GM19467 (cell line): ENCODE measurements at regions not wholly inside any gene's neighbourhood (a gene's known extent, or its start where the extent isn't known, plus 50 kb on each side); places are given as distances from the start of the nearest gene placed in this dataset.
"Not testable (repeated sequence)": the region's sequence is repeated elsewhere in the genome, so short reads cannot be mapped to it uniquely, and the experiment has no call there.

Experiments
- ATAC-seq: cut with Tn5 transposase; IDR thresholded peaks from one replicate; pipeline ENCODE4 v1.9.1; 2021; ENCODE audit warnings: mild to moderate bottlenecking, moderate library complexity; ENCODE audit not compliant: unreplicated experiment

- ATAC-seq: no peak
These were observed 648.6 kb downstream of the TBC1D22A start for GRCh38 chr22:47411006-47411405.

- ATAC-seq: no peak
These were observed 647.3 kb downstream of the TBC1D22A start for GRCh38 chr22:47409539-47410275.

DNA sequence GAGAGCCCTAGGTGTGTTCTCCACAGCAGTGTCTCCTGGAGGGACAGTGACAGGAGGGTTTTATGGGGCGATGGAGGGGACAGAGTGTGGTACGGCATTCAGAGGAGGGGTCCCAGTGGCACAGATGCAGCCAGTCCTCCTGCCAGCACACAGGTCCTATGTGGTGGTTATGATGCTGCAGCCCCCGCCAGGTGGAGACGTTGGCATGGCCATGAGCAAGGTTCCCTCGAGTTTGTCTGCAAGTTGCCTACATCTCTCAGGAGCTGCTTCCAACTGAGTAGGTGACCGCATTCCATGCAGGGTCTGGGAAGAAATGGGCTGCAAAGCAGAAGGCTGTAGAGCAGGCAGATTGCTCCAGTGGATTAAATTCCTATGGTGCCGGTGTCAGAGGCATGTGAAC is 646.0 kb downstream of the TBC1D22A start:
- ATAC-seq: no peak

DNA sequence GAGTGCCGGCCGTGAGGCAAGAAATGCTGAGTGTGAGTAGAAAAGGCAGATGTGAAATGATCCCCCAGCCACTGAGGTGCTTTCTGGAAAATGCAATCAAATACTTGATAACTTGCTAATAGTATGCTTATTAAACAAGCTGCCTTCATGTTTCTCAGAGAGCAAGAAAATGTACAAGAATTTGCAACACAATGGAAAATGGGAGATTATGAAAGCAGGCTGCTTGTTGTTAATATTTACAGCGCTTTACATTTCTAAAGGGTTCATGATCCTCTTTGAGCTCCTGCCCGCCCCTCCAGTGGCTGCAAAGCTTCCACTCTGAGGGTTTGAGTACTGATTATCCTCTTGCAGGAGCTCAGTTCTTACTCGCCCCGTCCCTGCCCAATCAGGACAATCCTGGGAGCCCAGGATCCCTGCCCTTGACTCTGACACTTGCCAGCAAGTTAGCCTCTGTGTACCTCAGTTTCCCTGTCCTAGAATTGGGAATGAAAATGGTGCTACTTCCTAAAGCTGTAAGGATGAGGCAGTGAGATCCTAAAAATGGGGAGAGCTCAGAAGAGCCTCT is 645.1 kb downstream of the TBC1D22A start:
- no peak for ATAC-seq

DNA sequence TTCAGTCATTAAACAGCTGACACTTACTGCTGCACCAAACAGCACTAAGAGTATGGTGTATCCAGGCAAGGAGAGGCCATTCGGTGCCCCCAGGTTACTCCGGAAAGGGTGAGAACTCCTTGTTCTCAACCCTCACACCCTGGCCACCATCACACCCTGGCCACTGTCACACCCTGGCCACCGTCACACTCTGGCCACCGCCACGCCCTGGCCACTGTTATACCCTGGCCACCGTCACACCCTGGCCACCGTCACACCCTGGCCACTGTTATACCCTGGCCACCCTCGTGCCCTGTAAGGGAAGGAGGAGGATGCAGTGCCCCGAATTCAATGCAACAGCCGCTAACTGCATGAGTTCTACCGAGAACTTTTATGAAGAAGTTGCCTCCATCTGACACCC is 644.4 kb downstream of the TBC1D22A start:
- no peak for ATAC-seq

GRCh38 chr22:47406180-47406834 is 643.9 kb downstream of the TBC1D22A start:
- no peak for ATAC-seq

DNA sequence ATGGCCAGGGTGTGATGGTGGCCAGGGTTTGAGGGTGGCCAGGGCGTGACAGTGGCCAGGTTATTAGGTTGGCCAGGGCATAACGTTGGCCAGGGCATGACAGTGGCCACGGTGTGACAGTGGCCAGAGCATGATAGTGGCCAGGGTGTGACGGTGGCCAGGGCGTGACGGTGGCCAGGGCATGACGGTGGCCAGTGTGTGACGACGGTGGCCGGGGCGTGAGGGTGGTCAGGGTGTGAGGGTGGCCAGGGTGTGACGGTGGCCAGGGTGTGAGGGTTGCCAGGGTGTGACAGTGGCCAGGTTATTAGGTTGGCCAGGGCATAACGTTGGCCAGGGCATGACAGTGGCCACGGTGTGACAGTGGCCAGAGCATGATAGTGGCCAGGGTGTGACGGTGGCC is 642.8 kb downstream of the TBC1D22A start:
- not testable (repeated sequence) for ATAC-seq

GRCh38 chr22:47402876-47403525 is 640.6 kb downstream of the TBC1D22A start:
- ATAC-seq: no peak

DNA sequence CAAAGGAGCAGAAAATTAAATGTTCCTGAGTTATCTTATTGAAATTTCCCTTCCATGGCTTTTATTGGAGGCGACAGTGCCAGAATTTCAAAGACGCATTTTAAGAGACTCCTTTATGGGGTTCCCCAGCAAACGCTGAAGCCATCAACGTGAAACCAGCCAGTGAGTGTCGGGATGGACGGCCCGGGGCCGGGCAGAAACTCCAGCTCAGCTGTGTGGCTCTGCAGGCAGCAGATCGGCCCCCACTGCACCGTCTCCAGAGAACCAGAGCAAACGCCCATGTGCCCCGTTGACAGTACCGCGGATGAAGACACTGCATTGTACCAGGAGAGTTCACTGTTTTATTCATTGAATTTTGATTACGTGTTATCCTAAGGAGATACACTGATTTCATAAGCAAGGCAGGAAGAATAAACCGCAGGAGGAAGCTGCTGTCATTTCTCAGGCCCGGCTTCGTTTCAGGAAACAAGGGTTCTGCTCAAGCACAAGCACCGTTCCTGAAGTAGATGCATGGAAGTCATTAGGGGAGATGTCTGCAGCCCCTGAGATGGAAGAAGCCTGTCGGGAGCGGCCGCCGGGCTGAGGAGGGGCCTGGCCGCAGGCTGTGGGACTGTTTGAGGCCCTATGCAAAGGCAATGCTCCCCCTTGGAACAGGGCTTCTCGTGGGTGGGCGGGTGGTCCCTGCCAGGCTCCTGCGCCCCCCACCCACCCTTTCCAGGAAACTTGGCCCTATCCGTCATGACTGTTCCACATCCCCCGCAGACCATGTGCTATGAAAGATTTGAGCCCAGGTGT is 639.7 kb downstream of the TBC1D22A start:
- no peak for ATAC-seq

DNA sequence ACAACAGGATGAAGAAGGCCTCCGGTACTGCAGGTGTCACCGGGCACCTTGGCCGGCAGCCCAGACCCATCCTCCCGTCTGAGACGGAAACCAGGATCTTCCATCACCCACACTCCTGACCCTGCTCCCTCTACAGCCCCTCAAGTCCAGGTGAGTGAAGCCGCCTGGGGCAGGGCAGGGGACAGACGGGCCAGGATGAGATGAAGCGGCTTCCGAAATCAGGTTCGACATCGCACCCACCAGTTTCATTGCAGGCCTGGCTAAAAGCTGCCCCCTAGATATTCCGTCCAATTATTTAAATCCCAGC is 639.1 kb downstream of the TBC1D22A start:
- no peak for ATAC-seq

- ATAC-seq: no peak
These were observed 638.5 kb downstream of the TBC1D22A start for GRCh38 chr22:47400701-47401591.

- ATAC-seq: not testable (repeated sequence)
These were observed 637.7 kb downstream of the TBC1D22A start for GRCh38 chr22:47400131-47400530.

GRCh38 chr22:47398921-47399790 is 636.7 kb downstream of the TBC1D22A start:
- ATAC-seq: no peak

- no peak for ATAC-seq
These were observed 636.0 kb downstream of the TBC1D22A start for GRCh38 chr22:47398491-47398890.

GRCh38 chr22:47397673-47398072 is 635.2 kb downstream of the TBC1D22A start:
- no peak for ATAC-seq

DNA sequence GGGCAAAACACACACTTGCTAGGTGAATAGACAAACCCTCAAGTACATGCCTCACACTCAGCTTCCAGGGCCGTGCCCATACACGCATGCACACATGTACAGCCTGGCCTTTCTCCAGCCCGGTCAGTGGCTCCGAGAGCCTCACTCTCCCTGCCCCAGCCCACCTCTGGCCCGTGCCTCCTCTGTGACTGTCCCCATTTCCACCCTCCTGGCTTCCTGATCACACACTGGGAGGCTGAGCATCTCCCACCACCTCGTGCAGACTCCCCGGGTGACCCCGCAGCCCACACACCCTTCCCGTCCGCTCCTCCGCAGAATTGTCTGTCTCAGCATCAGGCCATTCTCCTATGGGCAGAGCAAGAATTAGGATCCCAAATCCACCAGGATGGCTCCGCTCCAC is 634.1 kb downstream of the TBC1D22A start:
- no peak for ATAC-seq

DNA sequence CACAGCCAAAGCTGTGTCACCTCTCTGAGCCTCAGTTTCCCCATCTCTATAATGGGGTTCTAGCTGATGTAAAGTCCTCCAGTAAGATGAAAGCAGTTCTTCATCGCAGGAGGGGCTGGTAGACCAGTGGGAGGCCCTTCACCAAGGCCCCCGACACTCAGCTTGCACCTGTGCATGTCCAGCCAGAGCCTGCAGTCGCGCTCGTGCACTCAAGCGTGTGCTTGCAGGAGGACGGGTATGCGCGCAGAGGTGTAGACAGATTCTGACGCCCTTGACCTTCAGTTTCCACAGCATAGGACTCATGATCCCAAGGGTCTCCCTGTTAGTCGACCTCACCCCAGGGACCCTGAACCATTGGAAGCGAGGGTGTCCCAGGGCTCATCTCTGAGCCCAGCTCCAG is 633.7 kb downstream of the TBC1D22A start:
- no peak for ATAC-seq

DNA sequence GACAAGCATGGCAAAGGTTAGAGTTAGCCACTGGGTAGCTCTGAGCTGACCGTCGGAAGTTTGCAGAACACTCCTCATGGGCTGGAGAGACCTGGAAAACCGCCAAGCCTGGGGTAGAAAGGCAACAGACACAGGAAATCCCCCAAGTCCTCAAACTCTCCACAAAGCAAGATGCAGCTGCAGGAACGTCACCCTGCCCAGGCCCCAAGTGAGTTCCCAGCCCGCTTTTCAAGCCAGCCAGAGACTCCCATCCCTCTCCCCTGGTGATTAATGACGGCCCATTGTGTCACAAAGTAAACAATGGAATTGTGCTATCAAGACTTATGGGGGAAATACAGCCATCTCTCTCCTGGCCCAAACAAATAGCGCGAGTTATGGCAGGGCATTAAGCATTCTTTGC is 633.0 kb downstream of the TBC1D22A start:
- no peak for ATAC-seq
